Activated CD8-positive, alpha-beta memory T cell treated with anti-CD3 and anti-CD28 coated beads, Interleukin-2, amount 50 U/mL, for 24 hours (primary cell): ENCODE measurements at regions not wholly inside any gene's neighbourhood (a gene's known extent, or its start where the extent isn't known, plus 50 kb on each side); places are given as distances from the start of the nearest gene placed in this dataset.

Experiments
- DNase-seq: peaks from one replicate; pipeline ENCODE4 v3.0.0-alpha.2; 2020; ENCODE audit errors: extremely low read depth

DNA sequence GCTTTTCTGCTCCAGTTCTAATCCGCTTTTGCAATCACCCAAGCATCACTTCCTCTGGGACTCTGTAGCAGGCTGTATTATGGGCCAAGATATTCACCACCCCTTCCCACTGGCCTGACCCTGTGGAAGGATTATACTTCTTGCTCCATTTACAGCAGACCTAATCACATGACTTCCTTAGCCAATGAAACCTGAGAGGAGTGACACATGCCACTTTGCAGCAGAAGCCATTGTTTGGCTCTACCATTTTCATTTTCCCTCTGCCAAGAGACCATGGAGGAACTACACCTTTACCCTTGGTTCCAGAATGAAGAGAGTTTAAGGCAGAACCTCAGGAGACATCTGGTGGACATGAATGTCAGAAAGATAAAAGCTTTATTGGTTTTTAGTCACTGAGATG is 134.9 kb upstream of the HSD17B12 start:
- no peak for DNase-seq

DNA sequence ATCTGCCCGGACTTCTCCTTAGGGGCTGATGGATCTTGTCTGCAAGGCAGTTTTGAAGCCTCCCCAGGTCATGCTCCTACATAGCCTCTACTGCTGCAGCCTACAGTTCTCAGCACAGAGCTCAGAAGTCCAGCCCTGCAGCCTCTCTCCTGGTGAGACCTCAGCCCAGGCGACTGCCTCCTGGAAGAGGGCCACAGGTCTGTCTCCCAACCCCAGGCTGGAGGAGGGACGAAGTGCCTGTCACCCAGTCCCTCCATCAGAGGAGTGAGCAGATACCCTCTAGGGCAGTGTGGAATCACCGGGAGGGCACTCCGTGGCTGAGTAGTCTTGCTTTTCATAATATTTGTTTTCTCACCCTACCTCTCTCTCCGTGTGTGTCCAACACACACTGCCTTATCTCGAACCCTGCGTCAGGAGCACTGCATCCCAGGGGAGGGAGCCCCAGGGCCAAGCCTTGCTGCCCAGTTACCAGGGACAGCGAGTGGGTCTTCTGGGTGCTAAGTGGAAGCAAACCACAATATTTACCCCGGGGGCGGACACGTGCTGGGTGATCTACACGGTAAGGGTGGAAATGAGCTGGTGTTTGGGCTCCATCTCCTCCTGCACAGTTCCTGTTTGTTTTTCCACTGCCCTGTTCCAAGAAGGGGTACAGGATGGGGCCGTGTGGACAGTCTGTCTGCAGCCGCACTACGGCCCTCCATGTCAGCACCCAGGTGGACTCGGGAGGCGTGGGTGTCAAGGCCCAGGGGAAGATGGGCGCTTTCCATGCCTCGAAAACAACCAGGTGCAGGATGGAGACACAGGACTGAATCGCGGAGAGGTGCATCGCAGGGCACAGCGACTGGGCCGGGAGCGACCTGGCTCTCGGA is 133.7 kb upstream of the HSD17B12 start:
- DNase-seq = no peak

DNA sequence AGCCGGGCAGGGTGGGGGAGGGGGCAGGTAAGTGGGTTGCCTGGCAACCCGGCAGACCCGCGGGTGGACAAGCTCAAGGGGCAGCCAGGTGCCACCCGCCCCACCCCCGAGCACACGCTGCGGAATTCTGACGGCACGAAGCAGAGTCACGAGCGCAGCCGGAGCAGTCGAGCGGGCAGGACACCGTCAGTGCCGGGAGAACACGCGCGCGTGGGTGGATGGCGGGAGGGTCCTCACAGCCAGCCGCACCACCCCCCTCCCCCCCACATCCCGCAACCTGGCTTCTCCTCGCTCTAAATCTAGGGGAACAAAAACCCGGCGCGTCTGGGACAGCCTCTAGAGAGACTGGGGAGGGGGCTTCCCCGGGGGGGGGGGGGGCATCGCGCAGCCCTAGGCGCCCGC is 133.1 kb upstream of the HSD17B12 start:
- no peak for DNase-seq

DNA sequence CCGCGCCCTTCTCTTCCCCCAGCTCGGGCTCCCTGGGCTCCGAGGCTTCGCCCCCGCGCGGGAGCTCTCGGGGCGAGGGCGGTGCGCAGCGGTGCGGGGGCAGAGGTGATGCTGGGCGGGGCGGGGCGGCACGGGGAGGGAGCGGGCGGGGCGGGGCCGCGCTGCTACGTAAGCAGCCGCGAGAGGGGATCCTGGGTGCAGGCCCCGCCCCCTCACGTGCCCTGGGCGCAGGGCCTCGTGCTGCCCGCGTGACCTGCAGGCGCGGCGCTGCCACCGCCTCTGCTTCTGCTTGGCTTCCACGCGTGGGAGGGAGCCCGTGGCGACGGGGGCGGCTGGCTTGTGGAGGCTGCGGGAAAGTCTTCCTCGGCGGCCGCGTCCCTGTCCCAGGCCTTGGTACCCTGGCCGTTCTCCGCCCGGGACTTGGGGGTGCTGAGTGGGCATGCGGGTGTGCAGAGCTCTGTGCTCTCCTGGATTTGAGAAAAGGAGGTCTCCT is 132.6 kb upstream of the HSD17B12 start:
- no peak for DNase-seq

DNA sequence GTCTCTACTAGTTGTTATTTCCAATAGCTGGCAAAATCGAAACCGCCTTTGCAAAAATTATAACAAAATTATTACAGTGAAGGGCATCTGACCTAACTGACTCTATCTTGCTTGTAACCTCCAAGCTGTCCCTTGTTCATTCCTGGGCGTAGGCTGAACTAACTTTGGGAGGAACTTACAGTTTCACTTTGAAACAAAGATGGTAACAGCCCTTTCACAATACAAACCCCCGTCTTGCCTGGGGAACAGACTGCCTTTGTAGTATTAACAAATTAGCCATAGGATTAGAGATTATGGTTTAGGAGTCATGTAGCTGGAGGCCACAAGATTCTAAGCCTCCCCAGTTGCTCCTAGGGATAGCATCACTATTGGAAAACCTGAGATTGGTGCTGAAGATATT is 131.6 kb upstream of the HSD17B12 start:
- no peak for DNase-seq

DNA sequence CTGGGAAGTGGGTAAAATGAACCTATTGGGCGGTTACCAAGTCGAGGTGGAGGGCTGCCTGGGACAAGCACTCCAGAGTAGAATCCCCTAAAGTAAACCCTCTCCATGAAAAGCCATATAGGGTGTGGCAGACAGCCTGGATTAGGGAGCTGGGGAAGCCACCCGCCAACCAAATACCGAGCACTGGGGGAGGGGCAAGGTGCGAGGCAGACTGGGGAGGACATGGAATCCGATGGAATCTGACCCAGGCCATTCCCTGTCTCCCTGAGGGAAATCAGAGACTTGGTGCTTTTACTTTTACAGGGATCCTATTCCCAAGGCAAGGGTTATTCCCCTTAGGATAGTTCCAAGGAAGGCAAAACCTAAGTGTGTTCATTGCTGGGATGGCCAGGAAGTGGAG is 130.9 kb upstream of the HSD17B12 start:
- DNase-seq = no peak

DNA sequence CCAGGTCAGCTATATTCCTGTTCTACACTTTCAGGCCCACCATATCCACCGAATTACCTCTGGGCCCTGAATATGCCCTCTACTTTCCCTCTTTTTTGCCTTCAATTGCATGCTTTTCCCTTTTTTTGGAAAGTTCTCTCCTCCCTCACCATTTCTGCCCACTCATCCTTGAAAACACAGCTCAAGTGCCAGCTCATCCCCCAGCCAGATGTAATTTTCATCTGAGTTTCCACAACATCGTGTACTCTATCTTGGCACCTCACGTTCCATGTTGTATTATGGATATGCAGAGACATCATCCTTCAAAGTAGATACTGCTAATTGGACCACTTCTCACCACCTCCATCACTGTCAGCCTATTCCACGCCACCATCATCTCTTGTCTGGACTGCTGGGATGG is 129.8 kb upstream of the HSD17B12 start:
- no peak for DNase-seq

DNA sequence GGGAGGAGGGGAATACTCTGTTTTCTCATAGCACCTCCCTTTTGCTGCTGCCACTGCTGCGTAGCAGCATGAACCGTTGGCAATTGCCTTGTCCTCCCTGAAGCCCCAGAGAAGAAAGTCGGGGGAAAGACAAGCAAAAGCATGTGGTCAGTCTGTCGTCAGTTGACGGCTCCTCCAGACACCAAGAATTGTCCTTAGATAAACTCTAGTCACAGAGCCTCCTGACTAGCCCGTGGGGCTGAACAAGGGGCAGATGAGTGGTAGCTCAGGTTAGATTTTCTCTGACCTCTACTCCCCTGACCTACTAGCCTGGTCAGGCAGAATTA is 126.4 kb upstream of the HSD17B12 start:
- no peak for DNase-seq

DNA sequence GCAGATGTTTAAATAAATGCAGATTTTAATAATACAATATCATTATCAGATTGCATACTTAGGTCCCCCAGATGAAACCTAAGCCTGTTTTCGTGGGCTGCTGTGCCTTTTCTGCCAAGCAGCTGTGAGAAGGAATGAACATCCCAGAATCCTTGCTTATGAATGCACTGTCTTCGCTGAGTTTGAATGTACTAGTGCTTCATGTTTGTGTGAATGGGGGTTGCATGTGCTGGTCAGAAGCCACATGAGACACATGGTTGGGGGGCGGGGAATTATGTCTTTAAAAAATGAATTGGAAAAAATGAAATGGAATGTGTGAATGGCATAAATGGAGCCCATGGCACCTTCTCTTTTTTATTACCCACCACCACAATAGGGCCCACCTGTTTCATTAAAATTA is 125.4 kb upstream of the HSD17B12 start:
- DNase-seq = no peak

DNA sequence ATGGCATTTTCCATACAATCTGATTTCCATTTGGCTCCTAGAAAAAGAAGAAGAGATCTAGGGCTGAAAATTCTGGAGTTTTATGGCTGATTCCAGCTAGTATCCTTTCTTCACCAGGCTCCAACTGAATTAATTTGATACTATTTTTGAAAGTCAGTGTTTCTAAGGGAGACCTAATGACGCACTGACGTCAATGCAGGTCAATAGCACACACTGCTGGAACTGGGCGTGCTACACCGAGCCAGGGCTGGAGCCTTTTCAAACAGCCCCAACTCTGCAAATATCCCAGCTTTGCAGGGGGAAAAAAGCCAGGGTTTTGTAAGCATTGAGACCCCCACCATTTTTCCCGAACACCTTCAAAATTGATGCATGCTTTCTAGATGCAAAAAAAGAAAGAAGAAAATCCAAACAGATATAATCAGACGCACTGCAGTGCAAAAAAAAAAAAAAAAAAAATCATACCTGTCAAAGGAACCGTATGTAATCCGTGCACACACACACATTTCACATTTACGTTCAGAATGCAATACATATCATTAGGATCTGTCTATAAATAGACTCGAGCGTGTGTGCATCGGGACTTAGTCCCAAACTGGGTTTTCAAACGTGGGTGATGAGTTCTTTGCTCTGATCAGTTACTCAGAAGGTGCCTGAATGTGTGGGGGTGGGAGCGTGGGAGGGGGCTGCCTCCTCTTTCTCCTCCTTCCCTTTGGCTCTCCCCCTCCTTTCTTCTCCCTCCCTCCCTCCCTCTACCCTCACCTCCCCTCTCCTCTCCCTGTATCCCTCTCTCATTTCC is 124.5 kb upstream of the HSD17B12 start:
- DNase-seq = no peak

DNA sequence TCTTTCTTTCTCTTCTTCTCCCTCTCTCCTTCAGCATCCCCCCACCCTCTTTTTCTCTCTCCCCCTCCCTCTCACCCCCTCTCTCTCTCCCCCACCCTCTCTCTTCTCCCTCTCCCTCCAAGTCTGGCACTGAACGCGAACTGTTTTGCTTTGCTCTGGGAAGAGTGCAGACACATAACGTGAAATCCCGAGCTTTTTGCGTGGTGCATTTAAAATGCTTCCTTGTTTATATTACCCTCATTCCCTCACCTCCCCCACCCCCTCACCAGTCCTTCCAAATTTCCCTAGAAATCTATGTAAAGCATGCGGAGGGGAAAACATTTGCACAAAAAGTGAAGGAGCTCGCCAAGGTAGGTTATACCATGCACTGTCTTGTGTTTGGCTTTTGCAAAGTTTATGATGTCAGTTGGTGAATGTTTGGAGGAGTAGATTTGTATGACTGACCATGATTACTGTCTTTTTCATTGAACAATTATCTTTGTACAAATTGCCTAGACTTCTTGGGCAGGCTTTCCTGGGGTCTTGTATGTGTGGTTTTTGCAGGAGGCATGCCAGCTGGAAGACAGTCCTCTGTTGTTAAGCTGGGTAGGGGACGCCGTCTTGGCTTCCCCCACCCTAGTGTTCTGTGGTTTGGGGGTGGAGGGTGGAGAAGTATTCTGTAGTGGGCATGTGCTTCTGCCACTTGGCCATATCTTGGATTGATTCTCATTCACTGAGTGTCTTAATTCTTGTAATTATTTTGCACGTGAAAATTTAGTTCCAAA is 123.7 kb upstream of the HSD17B12 start:
- DNase-seq = no peak

DNA sequence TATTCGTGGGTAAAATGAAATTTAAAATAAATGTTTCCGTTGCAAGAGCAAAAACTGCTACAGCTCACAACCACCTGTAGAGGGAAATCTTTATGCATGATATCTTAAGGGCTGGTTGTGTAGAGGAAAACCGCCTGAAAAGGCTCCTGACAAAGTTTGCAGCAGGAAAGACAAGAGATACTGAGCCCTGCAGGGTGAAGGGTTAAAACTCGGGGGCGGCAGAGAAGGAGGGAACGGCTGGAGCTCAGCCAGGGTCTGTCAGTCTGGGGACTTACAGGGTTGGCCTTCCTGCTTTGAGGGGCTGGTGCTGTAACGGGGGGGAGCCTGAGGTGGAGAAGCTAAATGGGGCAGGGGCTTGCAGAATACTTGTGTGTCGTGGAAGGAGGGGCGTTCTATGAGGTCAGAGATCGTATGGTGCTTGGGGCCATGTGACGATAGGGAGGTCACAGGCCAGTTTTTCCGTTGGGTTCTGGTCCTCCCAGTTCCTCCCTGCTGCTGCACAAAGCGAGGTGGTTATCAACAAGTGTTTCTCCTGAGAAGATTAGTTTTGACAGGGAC is 122.9 kb upstream of the HSD17B12 start:
- no peak for DNase-seq

DNA sequence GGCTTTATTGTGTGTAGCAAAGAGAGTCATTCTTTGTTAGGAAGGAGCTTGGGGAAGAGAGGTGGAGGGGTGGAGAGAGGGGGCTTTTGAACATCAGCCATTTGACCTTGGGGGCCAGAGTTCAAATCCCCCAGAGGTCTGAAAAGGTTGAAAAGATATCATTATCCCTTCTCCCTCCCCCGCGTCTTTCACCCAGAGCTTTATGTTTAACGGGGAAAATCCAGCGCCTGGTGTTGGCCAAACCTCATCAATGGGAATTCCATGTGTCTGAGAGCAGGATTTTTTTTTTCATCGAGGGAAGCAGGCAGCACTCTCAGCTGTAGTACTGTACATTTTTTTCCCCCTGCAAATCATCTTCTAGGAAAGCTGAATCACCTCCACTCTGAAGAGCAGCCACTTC is 122.4 kb upstream of the HSD17B12 start:
- no peak for DNase-seq

DNA sequence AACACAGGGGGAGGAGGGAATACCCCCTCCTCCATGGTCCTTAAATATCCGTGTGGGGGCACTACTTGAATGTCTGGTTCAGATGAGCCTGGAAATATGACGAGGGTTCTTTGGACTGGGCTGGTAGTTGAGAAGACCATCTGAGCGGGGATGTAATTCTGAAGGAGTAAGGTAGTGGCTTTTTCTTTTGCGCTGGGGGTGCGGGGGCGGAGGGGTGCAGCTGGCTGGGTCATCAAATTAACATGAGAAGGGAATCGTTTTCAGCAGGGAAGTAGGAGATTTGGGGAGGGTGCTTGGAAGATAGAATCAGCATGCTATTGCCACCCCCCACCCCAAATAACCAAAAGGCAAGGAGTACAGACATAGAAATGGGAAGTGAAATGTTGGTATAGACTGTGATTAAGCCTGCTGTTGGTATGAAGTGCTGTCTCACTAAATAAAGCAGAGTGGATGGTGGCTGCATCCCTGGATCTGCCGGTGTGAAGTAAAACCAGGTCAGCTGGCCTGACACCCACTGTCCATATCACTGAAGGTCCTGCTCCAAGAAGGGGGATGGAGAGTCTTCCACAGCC is 121.9 kb upstream of the HSD17B12 start:
- no peak for DNase-seq

DNA sequence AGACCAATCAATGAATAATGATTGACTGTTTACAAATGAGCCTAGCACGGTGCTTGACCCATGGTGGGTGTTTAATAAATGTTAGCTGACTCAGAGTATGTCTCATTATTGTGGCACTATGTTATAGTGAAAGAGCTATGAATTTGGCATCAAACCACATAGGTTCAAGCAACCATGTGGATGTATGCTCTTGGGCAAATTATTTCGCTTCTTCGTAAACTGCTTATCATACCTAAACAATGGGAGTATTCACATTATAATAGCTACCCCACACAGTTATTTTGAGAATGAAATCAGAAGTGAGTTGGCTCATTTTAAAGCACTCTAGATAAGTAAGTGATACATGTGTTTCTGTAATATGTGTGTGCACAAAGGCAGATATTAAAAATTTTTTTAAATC is 118.7 kb upstream of the HSD17B12 start:
- DNase-seq = no peak

DNA sequence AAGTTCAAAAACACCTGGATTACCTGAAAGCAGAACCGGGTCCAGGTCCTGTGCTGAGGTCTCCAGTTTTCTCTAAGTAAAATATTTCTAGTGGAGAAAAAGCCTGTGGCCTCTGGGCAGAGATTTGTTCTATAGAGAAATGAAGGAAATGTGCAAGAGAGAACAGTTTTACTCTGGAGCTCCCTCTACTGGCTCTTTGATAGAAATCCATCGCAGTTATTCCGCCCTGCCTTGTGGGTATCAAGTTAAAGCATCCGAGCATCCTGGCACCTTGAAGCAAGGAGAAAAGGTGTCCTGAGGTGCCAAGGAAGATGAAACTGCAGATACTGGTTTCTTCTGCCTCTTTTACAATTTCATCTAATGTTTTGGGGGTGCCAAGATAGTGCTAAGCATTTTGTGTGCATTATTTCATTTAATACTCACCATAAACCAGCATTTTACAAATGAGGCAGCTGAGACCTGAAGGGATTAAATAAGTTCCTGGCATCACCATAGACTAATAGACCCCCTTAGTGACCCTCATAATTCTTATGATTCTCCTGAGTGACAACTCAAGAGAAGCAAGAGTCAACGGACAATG is 113.1 kb upstream of the HSD17B12 start:
- DNase-seq = no peak

DNA sequence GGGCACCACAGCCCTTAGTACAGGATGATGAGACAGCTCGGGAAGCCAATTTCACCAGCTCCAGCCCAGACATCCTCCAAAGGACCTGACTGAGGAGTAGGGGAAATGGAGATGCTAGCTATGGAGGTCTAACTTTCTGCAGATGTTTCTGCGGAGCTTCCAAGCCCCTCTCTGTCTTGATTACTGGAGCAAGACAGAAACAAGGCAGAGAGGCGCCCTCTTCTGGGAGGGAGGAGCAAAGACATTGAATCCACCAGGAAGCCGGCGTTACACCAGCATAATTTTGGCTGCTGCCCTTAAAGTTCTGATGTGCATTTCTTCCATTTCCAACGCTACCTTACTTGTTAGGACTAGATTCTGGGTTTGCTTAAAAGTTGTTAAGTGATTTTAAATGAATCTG is 107.3 kb upstream of the HSD17B12 start:
- DNase-seq = no peak

DNA sequence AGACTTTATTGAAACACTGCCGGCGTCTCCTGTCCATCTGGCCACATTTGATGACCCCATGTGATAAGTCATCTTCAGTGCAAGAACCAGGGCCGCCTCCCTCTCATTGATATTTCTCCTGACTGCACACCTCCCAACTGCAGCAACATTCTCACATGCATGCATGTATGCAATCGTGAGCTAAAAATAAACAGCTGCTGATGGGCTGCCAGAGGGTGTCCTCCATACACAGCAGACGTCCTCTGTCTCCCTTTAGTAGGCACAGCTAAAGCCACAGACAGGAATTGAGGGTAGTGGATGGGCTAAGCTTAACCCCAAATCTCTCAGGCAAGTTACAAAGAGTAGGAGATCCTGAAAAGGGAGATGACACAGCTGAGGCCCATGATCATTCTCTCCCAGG is 106.7 kb upstream of the HSD17B12 start:
- no peak for DNase-seq

DNA sequence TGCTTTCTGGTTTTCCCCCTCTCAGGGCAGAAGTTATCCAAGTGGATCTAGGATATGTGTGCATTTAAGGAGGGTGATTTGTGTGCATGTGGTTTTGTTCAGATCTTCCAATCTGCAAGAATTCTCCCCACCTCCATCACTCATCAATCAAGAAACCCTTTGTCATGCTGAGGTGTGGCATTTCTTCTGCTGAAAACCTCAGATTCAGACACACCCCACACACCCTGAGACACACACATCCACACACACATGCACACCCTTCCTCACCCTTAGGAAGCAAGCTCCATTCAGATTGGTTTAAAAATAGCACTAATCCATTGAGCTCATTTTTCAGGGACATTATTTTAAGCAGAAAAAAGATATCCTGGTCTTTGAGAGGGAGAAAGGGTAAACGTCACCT is 106.1 kb upstream of the HSD17B12 start:
- no peak for DNase-seq

DNA sequence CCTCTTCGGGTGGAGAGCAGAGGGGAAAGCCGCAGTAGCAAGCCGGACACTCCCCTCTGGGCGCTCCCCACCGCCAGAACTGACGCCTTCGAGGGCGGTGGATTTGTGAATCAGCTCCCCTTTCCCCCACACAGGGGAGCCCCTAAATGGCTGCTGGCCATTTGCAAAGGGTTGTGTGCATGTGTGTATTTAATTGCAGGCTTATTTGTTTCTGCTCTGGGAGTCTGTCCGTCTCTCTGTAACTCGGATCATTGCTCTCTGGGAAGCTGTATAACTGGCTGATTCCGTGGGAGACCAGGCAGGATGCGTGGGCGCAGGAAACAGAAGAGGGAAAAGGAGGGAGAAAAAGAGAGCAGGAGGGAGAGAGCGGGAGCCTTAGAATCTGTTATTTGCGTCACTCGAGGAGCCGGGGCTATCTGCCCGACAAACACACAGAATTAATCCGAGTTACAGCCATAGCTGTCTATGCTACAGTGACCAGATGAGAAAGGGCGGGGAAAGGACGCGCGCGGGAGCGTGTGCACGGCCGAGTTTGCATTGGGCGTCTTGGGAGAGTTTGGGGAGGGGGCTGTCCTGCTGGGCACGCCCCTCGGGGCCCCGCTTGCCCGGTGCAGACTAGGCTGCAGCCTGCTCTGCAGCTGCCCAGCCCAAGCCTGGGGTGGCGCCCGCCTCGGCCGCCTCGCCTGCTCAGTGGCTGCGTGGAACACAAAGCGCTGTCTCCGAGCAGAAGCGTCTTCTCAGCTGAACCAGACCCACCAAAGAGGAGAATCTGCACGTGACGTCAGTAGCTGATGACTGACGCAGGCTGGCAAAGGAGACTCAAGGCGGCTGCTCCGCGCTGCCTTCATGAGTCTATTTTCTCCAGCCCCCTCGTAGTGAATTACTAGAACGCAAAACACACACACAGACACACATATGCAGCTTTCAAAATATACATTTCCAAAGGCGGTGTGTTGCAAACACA is 105.3 kb upstream of the HSD17B12 start:
- DNase-seq = no peak
